ENCODE measurements at regions not wholly inside any gene's neighbourhood (a gene's known extent, or its start where the extent isn't known, plus 50 kb on each side); places are given as distances from the start of the nearest gene placed in this dataset.

DNA sequence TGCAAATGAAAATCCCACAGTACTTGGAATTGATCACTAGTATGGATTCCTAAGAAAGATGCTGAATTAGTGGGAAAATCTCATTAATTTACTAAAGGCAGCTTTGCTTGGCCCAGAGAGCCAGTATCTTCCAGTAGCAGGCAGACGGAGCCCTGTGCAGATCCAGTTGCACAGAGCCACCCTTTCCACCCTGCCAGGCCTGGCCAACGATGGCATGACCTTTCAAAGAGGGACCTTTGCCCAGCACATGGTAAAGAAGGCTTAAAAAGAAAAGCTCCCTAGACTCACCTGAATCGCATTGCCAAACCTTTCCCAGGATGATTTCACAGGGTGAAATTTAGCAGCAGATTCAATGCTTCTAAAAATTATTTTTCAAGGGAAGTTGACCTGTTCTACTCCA lies 170.5 kb upstream of the CAMK1G start:
- ChIA-PET POLR2A (no interaction called here), CTCF (no interaction called here)

DNA sequence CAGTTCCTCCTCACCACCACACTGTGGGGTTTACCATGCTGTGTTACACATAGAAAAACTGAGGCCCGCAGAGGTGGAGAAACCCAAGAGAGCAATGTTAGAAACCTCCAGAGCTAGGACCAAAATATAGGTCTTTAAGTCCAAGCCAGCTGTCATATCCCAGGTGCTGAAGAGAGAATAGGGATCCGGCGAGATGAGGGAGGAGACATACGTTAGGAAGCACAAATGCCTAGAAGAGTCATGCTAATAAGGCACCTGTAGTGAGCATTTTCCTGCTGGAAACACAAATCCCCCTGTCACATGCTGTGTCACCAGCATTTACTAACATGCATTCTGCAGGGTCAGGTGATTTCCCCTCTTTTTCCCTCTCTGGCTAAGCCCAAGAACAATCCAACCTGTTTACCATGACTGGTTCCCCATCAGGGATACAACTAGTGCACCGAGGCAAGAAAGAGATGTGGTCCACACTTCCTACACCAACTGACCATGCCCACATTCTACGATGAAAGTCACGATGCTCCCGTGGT lies 168.6 kb upstream of the CAMK1G start:
- POLR2A ChIA-PET, result no interaction called here
- CTCF ChIA-PET, result no interaction called here

DNA sequence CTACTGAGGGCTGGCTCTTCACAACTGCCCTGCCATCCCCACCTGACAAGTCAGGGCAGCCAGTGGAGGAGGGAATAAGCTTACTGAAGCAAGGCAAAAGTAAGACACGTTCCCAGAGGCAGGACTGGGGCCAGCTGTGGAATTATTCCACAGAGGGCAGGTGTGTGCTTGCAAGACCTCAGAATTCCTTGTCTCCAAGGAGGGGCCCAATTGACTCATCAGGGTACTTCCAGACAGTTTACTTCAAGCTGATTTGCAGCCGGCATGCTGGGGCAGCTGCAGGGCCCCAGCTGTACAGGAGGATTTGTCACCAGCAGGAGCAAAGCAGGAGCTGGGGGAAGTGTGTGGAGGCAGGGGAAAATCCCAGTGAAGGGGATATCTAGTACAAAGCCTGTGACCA lies 167.5 kb upstream of the CAMK1G start:
- POLR2A ChIA-PET, result no interaction called here
- CTCF ChIA-PET, result no interaction called here

DNA sequence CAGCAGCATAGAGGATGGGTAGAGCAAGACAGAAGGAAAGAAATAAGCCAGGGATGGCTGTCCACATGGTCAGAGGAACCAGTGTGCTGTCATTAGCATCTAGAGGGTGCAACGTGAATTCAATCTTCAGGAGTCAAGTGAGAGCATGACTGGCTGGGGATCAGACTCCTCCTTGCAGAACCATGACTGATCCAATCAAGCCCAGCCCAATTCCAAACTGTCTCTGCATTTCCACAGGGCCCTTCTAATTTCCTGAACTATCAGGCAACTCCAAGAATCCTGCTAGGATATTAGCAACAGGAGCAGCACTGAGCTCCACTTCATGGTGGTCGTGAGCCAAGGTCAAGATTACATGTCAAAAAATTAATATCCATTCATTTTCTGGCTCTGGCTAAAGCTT lies 166.8 kb upstream of the CAMK1G start:
- ChIA-PET POLR2A (no interaction called here), CTCF (no interaction called here)

DNA sequence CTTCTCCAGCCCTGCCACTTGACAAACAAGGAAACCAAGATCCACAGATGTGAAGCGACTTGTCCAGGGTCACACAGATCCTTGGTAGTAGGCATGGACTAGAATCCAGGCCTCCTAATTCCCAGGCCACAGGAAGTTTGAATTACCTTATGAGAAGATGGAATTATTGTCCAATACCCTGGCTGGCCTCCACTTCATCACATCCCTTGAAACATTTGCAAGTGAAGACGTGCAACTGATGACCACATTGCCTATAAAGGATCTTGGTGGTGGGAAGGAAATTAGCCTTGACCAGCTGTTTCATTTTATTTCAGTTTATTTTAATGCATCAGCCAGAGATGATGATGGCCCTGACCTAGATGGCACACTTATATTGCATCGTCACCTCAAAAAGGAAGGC lies 165.8 kb upstream of the CAMK1G start:
- ChIA-PET CTCF (no interaction called here), POLR2A (no interaction called here)

DNA sequence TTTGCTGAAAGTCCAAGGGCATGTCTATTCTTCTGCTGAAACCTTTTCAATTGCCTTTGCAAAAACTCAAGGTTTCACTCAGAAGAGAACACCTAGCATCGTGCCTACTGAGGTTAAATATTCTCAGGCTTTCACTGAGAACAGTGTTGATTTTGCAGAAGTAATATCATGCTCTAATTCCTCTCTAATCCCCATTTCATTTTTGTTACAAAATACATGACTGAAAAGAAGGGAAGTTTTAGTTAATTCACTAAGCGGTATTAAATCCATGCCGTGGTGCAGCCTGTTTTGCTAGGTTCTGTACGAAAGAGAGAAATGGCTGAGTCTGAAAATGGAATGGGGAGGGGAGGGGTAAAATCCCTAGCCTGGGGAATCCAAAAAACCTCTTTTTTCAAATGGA lies 163.2 kb upstream of the CAMK1G start:
- CTCF ChIA-PET, result no interaction called here
- POLR2A ChIA-PET, result no interaction called here

DNA sequence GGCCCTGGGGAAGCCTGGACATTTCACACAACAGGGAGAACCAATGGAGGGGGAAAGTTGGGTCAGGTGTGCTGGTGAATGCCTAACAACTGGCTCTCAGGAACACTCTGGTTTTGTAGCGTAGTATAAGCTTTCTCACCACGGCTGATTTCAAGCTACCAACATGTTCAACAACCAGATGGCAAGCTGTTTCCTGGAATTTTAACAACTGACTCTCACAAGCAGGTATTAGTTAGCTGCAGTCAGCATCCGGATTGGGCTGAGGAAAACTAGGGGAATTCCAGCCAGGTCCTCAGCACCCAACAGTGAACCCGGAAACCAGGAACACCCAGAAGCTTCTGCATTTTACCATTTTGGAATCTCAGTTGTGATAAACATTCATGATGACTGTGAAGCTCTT lies 162.3 kb upstream of the CAMK1G start:
- ChIA-PET CTCF (no interaction called here), POLR2A (no interaction called here)

DNA sequence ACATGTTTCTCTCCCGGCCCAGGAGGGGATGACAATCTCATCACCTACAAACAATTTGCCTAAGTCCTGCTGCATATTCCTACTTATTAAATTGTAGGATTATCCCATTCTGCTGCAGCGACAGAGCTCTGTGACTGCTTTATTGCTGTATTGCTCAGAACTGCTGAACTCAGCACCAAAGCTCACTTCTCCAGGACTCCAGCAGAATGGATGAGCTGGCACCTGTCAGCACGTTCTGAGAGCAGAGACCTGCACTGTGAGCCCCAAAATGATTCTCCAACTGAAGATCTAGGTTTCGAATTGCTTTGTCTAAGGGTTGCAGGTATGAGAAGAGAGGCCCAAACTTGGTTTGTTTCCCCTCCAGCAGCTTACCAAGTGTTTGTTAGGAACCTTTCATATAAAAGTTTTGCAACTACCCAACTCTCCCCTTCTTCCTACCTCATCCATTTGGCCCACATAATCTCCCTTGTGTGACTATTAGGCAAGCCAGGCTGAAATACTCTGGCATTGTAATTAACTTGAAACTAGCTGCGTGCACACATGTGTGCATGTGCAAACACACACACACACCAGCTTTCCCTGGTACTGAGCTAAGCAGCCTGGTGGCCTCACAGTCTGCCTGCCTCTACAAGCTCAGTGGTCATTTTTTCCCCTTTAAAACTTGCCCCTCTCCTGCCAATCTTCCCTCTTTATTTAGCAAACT lies 161.4 kb upstream of the CAMK1G start:
- ChIA-PET POLR2A (no interaction called here), CTCF (no interaction called here)

DNA sequence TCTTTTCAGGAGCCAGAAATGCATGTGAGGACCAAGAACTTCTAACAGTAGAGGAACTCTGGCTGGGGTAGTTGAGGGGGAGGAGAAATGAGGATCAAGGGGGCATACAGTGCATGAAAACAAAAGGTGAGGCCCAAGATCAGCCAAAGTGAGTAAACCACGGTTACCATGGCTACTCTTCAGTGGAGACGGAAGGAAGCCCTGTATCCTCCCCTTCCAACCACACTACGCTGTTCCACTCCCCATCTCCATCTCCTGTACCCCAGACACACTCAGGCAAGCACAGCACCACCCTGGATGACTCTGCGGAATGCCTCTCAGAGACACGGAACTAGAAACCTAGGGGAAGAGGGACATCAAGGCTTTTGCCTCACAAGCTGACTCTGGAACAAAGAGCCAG lies 157.6 kb upstream of the CAMK1G start:
- CTCF ChIA-PET, result no interaction called here
- POLR2A ChIA-PET, result no interaction called here

DNA sequence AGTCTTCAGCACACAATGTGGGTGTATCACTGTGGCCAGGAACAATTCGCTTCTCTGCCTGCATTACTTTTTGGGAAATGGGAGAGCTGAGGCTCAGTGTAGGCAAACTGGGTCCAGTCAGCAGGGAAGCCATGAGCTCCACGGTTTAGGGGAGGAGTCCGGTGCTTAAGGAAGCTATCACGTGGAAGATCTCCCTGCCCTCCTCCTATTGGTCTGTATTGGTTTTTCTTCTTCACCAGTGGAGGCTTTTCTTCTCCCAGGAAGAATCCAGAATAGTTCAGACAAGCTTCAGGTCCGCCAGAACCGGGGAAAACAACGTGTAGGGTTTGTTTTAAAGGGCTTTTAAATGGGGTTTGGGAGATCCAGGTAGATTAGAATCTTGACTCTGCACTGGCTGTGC lies 156.2 kb upstream of the CAMK1G start:
- CTCF ChIA-PET, result no interaction called here

DNA sequence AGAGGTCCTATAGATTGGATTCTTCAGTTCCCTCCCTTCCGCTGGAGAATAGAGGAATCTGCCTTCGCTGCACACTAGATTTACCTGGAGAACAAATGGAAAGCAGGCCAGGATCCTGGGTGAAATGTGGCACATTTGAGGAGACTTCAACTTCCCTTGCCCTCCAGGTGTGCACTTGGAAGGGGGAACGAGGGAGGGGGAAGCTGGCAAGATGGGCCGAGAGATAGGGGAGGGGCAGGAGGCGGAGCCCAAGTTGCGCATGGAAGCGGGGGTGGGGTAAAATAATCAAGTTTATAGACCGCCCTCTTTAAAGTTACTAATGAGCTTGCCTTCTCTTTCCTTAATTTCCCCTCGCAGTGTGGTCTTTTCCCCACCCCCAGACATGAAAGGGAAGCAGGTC lies 155.7 kb upstream of the CAMK1G start:
- CTCF ChIA-PET, result no interaction called here
- POLR2A ChIA-PET, result no interaction called here

More for the DNA sequence above, 156.2 kb upstream of the CAMK1G start:
- POLR2A ChIA-PET, result no interaction called here

DNA sequence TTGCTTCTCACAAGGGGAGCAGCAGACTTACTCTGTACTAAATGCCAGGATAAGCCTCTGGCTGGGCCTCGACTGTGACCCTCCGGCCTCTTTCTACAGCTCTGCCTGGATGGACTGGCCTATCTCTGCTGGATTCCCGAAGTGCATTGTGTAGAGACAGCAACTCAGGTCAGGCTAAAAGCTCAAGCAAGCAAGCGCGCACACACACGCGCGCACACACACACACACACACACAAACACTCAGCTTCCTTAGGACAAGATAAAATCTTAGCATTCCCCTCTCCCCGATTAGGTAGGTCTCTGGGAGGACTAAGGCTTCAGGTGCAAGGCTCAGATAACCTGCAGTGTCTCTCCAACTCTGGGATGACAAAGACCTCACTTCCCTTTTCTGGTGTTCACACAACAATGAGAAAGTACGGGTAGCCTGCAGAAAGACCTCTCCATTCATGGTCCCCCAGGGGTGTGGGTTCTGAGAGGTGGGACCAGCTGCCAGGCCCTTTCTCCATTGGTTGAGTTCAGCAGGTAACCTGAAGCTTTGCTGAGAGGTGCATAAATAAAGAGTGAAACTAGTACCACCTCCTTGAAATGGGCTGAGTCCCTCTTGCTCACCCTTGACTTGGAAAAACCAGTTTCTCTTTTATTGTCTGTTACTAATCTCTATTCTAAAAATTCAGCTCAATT lies 155.1 kb upstream of the CAMK1G start:
- ChIA-PET POLR2A (no interaction called here), CTCF (no interaction called here)

DNA sequence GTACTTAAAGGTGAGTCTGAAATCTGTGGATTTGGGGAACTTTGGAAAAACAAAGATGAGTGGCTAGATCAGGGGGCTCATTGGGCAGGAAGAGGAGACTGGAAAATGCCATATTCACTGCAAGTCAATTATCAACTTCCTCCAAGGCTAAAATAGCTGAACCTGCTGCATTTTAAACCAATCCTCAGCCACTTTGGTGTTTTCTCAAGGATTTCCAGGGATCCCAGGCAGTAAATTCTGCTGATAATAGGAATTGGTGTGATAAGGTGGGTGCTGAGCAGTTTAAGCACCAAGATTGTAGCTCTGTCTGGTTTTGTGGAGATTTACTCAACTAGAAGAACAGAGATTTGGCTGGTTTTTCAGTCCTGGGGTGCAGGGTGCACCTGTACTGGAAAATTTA lies 153.9 kb upstream of the CAMK1G start:
- POLR2A ChIA-PET, result no interaction called here

DNA sequence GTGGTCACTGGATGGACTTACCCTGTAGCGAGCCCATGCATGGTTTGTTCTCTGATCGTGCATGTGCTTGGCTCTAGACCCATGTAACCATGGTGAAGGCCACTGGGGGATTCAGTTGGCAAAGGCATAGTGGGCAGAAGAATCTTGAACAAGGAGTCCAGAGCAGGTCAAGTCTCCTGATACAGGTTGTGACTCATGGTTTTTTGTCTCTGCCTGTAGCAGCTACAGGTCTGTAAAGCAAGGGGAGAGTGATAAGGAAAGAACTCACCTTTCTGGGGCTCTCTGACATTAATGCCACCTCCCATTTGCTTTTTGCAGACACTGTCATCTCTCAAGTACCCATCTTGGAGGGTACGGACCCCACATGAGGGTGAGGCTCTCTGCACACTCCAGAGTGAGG lies 153.4 kb upstream of the CAMK1G start:
- POLR2A ChIA-PET, result no interaction called here
- CTCF ChIA-PET, result no interaction called here

More for the DNA sequence above, 153.9 kb upstream of the CAMK1G start:
- CTCF ChIA-PET, result interaction anchor here (0.6 kb wide), 1 partner anchor 11 kb away, joined by 3 read pairs; no protein-coding TSS in a partner anchor

DNA sequence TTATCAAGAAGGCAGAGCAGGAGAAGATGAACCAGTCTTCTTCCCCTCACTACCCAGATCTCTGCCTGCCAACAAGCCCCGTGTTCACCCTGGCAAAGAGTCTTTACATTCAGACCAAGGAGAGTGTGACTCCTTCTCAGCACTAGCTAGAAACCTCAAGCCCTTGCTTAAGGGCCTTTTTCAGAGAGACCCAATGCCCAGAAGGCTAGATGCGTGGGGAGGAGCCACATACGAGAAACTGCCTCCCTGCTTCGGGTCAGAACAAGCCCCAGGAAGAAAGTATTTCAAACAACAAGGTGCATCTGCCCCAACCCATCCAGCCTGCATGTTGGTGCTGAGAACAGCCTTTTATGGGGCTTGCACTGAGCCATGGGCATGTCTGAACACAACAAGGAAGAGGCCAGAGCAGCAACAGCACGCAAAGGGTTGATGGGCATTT lies 152.7 kb upstream of the CAMK1G start:
- CTCF ChIA-PET, result no interaction called here
- POLR2A ChIA-PET, result no interaction called here

DNA sequence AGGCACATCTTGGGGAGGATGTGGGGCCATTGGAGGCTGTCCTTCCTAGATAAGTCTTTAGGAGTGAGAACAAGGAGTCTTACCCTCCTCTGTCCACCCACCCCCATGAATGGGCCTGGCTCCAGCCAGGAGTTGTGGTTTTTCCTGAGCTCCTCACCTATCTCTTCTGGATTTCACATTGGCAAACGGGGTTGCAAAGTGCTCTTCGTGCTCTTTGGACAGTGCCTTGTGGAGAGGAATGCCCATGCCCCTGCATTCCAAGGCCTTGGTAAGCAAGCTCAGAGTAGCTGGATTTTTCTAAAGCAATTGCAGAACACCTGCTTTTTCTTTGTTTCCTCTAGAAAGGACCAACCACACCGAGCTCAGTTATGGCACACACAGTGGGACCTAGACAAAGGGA lies 152.1 kb upstream of the CAMK1G start:
- CTCF ChIA-PET, result no interaction called here
- POLR2A ChIA-PET, result no interaction called here

DNA sequence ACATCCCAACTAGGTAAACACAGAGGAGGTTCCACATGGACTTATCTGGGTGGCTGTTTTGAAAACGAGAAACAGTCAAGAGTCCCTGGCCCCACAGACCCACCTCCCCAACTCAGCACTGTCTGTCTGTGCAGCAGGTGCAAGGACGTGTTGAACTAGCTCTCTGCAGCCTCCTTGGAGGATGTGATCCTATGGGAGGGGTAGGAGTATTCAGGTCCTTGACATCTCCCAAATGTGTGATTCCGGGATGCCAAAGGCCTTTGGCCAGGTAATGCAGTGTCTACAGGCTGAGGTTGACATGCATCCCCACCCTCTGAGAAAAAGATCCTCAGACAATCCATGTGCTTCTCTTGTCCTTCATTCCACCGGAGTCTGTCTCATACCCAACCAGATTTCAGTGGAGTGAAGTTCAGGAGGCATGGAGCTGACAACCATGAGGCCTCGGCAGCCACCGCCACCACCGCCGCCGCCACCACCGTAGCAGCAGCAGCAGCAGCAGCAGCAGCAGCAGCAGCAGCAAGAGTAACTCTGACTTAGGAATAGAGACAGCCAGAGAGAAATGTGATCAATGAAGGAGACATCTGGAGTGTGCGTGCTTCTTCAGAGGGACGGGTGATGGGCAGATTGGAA lies 151.6 kb upstream of the CAMK1G start:
- ChIA-PET CTCF (no interaction called here), POLR2A (no interaction called here)

DNA sequence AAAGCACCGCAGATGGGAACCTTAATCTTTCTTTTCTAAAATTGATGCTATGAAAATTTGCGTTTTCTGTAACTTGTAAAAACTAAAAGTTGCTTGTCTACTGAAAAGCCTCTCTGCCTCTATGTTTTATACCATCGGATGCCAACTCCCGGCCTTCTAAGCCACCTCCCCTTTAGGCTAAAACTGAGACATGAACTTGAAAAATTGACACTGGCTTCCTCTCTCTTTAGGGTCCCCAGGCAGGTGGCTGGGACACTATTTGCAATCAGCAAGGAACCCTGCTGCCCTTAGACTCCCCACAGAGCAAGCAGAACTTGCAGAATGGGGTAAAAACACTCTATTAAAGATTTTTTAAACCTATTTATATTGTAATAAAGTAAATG lies 151.1 kb upstream of the CAMK1G start:
- ChIA-PET POLR2A (no interaction called here), CTCF (no interaction called here)

DNA sequence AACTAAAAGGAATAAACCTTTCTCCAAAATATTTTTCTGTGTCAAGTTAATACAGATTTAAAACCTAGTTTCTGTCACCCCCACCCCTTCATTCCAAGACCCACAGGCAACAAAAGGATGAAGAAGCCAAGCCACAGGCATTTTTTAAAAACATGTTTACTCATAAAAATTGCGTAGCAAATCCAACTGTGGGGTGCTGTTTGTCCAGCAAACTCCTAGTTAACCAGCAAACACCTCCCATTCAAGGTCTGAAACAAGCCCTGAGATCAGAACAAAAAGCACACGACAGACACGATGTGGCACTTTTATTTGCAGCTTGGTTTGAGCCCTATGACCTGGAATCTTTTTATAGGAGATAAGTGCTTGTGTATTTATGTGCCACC lies 149.9 kb upstream of the CAMK1G start:
- ChIA-PET CTCF (no interaction called here), POLR2A (no interaction called here)

DNA sequence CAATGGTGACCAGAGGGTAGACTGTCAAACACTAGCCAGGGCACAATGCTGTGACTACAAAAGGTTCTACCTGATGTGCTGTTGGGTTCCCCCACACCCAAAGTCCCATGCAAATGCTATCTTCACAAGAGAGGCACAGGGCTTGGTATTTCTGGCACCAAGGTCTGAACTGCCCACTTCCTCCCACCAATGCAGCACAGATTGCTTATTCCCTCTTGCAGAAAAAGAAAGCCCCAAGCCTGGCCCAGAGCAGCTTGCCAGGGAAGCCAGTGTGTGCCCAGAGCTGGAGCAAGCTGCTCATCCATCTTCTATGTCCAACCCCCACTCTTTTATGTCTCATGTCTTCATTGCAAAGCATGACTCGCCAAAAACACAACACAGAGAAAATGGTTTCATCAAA lies 149.4 kb upstream of the CAMK1G start:
- ChIA-PET POLR2A (no interaction called here), CTCF (no interaction called here)

DNA sequence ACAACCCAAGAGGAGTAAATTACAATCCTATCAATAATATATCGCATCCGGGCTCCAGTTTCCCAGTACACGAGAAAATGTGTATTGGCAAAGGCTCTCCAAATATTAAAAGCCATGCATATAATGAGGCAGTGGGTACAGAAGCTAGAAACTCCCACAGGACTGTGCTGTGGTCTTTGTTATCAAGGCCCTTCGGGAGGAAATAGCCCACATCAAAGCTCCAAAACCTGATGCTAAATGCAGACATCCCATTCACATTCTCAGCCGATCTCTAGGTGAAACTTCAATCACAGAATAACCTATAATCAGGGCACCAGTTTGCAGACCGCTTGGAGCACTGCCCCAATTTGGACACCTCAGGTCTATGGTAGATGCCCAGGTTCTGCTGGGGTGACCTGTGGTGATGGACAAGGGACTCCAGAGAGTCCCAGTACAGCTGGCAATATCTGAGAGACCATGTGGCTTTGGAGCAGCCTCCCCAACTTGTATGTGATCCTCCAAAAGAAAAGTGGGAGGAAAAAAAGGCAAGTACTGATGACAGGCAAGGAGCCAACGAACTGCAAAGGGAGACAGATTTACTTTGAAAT lies 148.8 kb upstream of the CAMK1G start:
- ChIA-PET POLR2A (no interaction called here), CTCF (no interaction called here)

Measured in activated CD8-positive, alpha-beta memory T cell treated with anti-CD3 and anti-CD28 coated beads for 36 hours (primary cell).